ENCODE measurements at regions not wholly inside any gene's neighbourhood (a gene's known extent, or its start where the extent isn't known, plus 50 kb on each side); places are given as distances from the start of the nearest gene placed in this dataset.

- no peak overlapping the region for H3K4me3 ChIP-seq (replicated peaks in 1 of 3; ENCODE audit: insufficient read depth in 1 of 3, low read depth in 2 of 3, low read length in 3 of 3)
- no peak overlapping the region for H3K4me2 ChIP-seq (ENCODE audit: low read depth, low read length)
- ChIA-PET POLR2A (no interaction called here), CTCF (ENCODE audit: low intra/inter-chr PET ratio, low total read pairs) (no interaction called here)
- no peaks in the 10 kb centered on the region for H4K20me1 ChIP-seq (ENCODE audit: insufficient read depth, low read length)
- H3K9ac ChIP-seq (ENCODE audit: insufficient read depth, low read depth, low read length): no peak overlapping the region
- H3K4me1 ChIP-seq (ENCODE audit: insufficient read depth, low read length): no peaks in the 10 kb centered on the region
- FAIRE-seq (no peak), DNase-seq (ENCODE audit: low spot score) (peak; percentile 46), ATAC-seq (peak; percentile 55; the same call in 2 of the 3 replicates)
- H2AFZ ChIP-seq (ENCODE audit: low read length): no peak overlapping the region
- no peak for TF ChIP-seq SOX13 (IDR thresholded peaks at IDR 0.05)
- peak in 1 of 2 experiments; percentile 82; a peak in 2 of 4 replicates for TF ChIP-seq SOX13 (CRISPR knock-in tag; conservative IDR thresholded peaks at IDR 0.05 in 1 of 2, IDR thresholded peaks at IDR 0.05 in 1 of 2)
- no peak for TF ChIP-seq SOX6 (IDR thresholded peaks at IDR 0.05)
- 0 out of 2 replicates have a peak, but pooled peaks have one; percentile 25 for TF ChIP-seq SOX6 (CRISPR knock-in tag; IDR thresholded peaks at IDR 0.05)
- no peak for TF ChIP-seq FOXA3 (CRISPR knock-in tag; IDR thresholded peaks at IDR 0.05)
- TF ChIP-seq SOX5 (CRISPR knock-in tag; IDR thresholded peaks at IDR 0.05; ENCODE audit: borderline replicate concordance): 0 out of 2 replicates have a peak, but pooled peaks have one; percentile 15
- no peak for TF ChIP-seq FOXA1 (IDR thresholded peaks at IDR 0.05)
- TF ChIP-seq FOXA1 (CRISPR knock-in tag; IDR thresholded peaks at IDR 0.05): 0 out of 2 replicates have a peak, but pooled peaks have one; percentile 11
- no peak for TF ChIP-seq RAD51 (IDR thresholded peaks at IDR 0.05; ENCODE audit: borderline replicate concordance)
- TF ChIP-seq, protein P1, sequence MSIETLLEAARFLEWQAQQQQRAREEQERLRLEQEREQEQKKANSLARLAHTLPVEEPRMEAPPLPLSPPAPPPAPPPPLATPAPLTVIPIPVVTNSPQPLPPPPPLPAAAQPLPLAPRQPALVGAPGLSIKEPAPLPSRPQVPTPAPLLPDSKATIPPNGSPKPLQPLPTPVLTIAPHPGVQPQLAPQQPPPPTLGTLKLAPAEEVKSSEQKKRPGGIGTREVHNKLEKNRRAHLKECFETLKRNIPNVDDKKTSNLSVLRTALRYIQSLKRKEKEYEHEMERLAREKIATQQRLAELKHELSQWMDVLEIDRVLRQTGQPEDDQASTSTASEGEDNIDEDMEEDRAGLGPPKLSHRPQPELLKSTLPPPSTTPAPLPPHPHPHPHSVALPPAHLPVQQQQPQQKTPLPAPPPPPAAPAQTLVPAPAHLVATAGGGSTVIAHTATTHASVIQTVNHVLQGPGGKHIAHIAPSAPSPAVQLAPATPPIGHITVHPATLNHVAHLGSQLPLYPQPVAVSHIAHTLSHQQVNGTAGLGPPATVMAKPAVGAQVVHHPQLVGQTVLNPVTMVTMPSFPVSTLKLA (IDR thresholded peaks at IDR 0.05): no peak
- TF ChIP-seq RARA (CRISPR knock-in tag; IDR thresholded peaks at IDR 0.05): peak; percentile 39; the same call in 1 of the 2 replicates
- 0 out of 2 replicates have a peak, but pooled peaks have one; percentile 14 for TF ChIP-seq NR2F6 (IDR thresholded peaks at IDR 0.05)
- TF ChIP-seq NR2F6 (CRISPR knock-in tag; IDR thresholded peaks at IDR 0.05): no peak
- H3K36me3 ChIP-seq (replicated peaks in 1 of 2; ENCODE audit: control insufficient read depth in 1 of 2, insufficient read depth in 2 of 2, low read length in 2 of 2): no peaks in the 10 kb centered on the region
- BruUV-seq (replicated peaks): no TSS peak
- WGBS (ENCODE audit: low lambda C conversion rate): 3% methylated on average over 1 of the region's 1 CpG
- in situ Hi-C loops (cut with HindIII; ENCODE audit: extremely low pct_ligation_motif_present, low pct_unique_long_range_greater_than_20kb) (loop anchor here (10.0 kb wide), 1 partner anchor 109 kb away; no protein-coding TSS in a partner anchor), intact Hi-C loops (cut with micrococcal nuclease; ENCODE audit: unreplicated experiment) (no loop called here)
- H3K9me3 ChIP-seq (ENCODE audit: low read length): no peaks in the 10 kb centered on the region
- H3K27me3 ChIP-seq (ENCODE audit: control insufficient read depth in 1 of 2, insufficient read depth in 2 of 2, low read length in 2 of 2): no peaks in the 10 kb centered on the region; a peak in 2 of 5 replicates
- H3K27ac ChIP-seq (ENCODE audit: extremely low read length, insufficient read depth, low read length): no peak overlapping the region
- no peaks in the 10 kb centered on the region for H3K79me2 ChIP-seq (ENCODE audit: insufficient read depth, low read length)
Measured at GRCh38 chr20:16624106-16624505, 50.9 kb upstream of the KIF16B start.

Small RNA genes in the stretch of these regions (small RNA-seq; reads per million reads assigned to genes)
- gene RF00019 (ENCODE audit: insufficient read depth in 2 of 3, insufficient read length in 3 of 3, low read depth in 2 of 3, low replicate concordance in 1 of 3): 0 reads per million in 3 experiments

Data from HepG2 (cell line).